MG63 (cell line): ENCODE measurements at regions not wholly inside any gene's neighbourhood (a gene's known extent, or its start where the extent isn't known, plus 50 kb on each side); places are given as distances from the start of the nearest gene placed in this dataset.

Experiments used
- DNase-seq: peaks from one replicate; pipeline ENCODE4 v3.0.0-alpha.2; 2020
- H3K27me3 ChIP-seq: fragments of 250-450 bp; sonication (Bioruptor Pico); 2 replicates; pipeline ENCODE4 v1.5.1; 2020; ENCODE audit warnings: mild to moderate bottlenecking, moderate library complexity
- H3K36me3 ChIP-seq: fragments of 250-450 bp; sonication (Bioruptor Pico); 2 replicates; pipeline ENCODE4 v1.5.1; 2020; ENCODE audit warnings: mild to moderate bottlenecking, moderate library complexity
- H3K4me3 ChIP-seq: fragments of 250-450 bp; sonication (Bioruptor Pico); 2 replicates; pipeline ENCODE4 v1.5.1; 2020; ENCODE audit warnings: mild to moderate bottlenecking, moderate library complexity
- H3K9me3 ChIP-seq: fragments of 250-450 bp; sonication (Bioruptor Pico); 2 replicates; pipeline ENCODE4 v1.5.1; 2020; ENCODE audit warnings: mild to moderate bottlenecking, moderate library complexity

DNA sequence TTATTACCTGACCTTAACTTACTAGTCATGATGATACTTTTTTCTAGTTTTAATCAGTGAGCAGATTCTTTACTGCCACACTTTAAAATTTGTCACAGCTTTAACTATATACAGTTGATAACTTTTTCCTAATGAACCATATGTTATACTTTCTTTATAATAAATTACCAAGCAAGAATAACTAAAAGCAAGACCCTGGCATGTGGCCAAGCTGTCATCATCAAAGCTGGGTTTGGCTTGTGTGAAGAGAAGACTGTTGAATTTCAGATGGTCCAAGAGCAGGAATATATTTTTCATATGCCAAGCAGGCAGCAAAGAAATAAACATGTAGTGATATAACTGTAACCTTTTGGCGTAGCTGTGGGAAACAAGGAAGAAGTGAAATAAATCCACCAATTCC is 93.5 kb downstream of the PUS7L start:
- H3K36me3 ChIP-seq = no peaks in the 10 kb centered on the region
- no peak overlapping the region for H3K4me3 ChIP-seq
- no peaks in the 10 kb centered on the region for H3K9me3 ChIP-seq
- DNase-seq = no peak
- H3K27me3 ChIP-seq = no peaks in the 10 kb centered on the region

DNA sequence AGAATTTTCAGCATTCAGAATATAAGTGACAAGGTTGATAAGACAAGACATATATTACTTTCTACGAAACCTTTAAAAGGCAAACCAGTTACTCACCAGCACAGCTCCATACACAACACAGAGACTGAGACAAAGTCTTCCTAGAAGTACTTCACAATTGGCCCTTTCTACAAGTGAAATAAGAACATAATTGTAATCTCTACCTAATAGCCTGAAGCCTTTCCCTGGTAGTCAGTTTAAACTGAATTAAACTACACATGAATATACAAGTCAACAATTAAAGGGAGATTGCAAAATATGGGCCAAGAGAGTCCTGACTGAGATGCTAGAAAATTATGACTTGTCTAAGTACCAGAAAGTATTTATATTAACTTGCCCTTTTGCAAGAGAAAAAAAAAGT is 95.9 kb downstream of the PUS7L start:
- H3K4me3 ChIP-seq = no peak overlapping the region
- no peak for DNase-seq
- H3K36me3 ChIP-seq = no peaks in the 10 kb centered on the region
- H3K9me3 ChIP-seq = no peaks in the 10 kb centered on the region
- no peaks in the 10 kb centered on the region for H3K27me3 ChIP-seq

- H3K9me3 ChIP-seq = no peaks in the 10 kb centered on the region
- DNase-seq = peak; percentile 56
Observed at GRCh38 chr12:43655586-43655985, 103.0 kb downstream of the PUS7L start.

DNA sequence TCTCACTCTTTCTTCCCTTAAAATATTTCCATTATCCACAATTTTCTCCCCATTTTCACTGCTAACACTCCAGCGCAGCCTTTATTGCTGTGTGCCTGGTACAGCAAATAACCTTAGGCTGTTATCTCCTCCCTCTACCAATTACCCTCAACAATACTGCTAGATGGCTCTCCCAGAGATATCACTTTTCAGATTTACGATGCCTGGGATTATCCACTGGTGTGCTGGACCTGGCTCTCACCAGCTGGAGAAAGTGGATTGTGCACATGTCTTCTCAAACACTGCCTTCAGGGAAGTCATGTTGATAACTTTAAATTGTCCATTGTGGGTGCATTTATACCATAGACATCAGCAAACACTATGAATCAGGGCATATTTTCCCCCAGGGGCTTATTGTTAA is 101.9 kb upstream of the ADAMTS20 start:
- Histone ChIP-seq H3K9me3 (no peaks in the 10 kb centered on the region), H3K36me3 (no peaks in the 10 kb centered on the region), H3K4me3 (no peak overlapping the region), H3K27me3 (no peaks in the 10 kb centered on the region)
- no peak for DNase-seq

More at GRCh38 chr12:43655586-43655985, 103.0 kb downstream of the PUS7L start:
- Histone ChIP-seq H3K27me3 (no peaks in the 10 kb centered on the region), H3K4me3 (no peak overlapping the region), H3K36me3 (no peaks in the 10 kb centered on the region)

- no peak for DNase-seq
- Histone ChIP-seq H3K4me3 (no peak overlapping the region), H3K36me3 (no peaks in the 10 kb centered on the region), H3K27me3 (no peaks in the 10 kb centered on the region), H3K9me3 (no peaks in the 10 kb centered on the region)
Observed at GRCh38 chr12:43653289-43653915, 101.4 kb upstream of the ADAMTS20 start.

DNA sequence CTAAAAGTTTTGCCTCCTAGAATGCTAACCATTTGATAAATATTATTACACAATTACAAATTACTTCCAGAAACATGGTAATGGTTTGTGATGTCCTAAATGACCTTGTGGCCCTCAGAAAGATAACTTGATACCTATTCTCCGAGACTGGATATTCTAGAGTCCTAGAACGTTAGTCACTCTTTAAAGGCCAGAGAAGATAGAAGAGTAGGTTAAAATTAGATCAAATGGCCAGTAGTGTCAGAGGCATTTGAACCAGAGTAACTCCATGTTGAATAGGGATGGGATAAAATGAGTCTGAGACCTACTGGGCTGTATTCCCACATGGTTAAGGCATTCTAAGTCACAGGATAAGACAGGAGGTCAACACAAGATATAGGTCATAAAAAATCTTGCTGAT is 96.6 kb upstream of the ADAMTS20 start:
- no peak for DNase-seq
- Histone ChIP-seq H3K27me3 (no peaks in the 10 kb centered on the region), H3K36me3 (no peaks in the 10 kb centered on the region), H3K9me3 (no peaks in the 10 kb centered on the region), H3K4me3 (no peak overlapping the region)

GRCh38 chr12:43638806-43639205 is 86.8 kb upstream of the ADAMTS20 start:
- DNase-seq = no peak
- H3K4me3 ChIP-seq = no peak overlapping the region
- no peaks in the 10 kb centered on the region for H3K27me3 ChIP-seq
- no peaks in the 10 kb centered on the region for H3K36me3 ChIP-seq
- no peaks in the 10 kb centered on the region for H3K9me3 ChIP-seq

GRCh38 chr12:43636725-43637463 is 84.9 kb upstream of the ADAMTS20 start:
- no peaks in the 10 kb centered on the region for H3K27me3 ChIP-seq
- DNase-seq = no peak
- H3K9me3 ChIP-seq = no peaks in the 10 kb centered on the region
- H3K36me3 ChIP-seq = no peaks in the 10 kb centered on the region
- H3K4me3 ChIP-seq = no peak overlapping the region

DNA sequence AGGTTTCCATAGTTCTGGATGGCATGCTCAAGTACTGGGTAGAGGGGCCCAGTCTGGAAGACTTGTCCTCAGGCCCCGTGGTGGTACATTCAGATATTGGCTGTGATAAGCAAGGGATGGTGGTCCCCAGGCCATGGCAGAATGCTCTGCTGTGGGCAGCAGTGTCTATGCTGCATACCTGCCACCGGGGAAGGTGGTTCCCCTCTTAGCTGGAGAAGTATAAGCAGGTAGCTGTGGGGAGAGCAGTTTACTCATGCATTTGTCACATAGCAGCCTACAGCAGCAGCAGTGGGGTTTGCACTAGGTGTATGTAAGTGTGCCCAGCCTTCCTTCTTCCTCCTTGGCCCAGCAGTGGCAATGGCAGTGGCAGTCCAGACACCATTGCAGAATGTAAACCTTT is 69.3 kb upstream of the ADAMTS20 start:
- Histone ChIP-seq H3K9me3 (no peaks in the 10 kb centered on the region), H3K4me3 (no peak overlapping the region), H3K27me3 (no peaks in the 10 kb centered on the region), H3K36me3 (no peaks in the 10 kb centered on the region)
- DNase-seq = no peak

- H3K36me3 ChIP-seq = no peaks in the 10 kb centered on the region
- H3K27me3 ChIP-seq = no peaks in the 10 kb centered on the region
- H3K4me3 ChIP-seq = no peak overlapping the region
- no peaks in the 10 kb centered on the region for H3K9me3 ChIP-seq
- DNase-seq = no peak
Observed at GRCh38 chr12:43602738-43603137, 50.7 kb upstream of the ADAMTS20 start.
